ENCODE measurements at regions not wholly inside any gene's neighbourhood (a gene's known extent, or its start where the extent isn't known, plus 50 kb on each side); places are given as distances from the start of the nearest gene placed in this dataset.

DNA sequence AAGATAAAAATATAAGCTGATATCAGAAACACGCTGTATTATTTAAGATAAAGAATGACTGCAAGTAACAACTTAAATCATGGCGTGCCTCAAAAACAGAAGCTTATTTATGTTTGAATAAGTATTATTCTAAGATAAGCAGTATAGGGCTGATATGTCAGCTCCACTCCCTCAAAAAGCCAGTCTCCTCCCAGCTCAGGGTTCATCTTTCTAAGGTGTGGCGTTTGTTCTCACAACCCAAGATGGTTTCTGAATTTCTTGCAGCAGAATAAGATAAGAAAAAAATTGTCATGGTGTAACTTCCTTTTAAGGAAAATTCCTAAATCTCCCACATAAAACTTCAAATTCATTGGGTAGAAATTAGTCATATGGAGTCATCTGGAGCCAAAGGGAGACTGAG lies 166.1 kb upstream of the POU1F1 start:
- no TSS peak for BruUV-seq (replicated peaks)
- no peak for TF ChIP-seq CTCF (IDR thresholded peaks at IDR 0.05; ENCODE audit: insufficient read depth in 1 of 2, low read depth in 1 of 2, low read length in 1 of 2, severe bottlenecking in 1 of 2, unreplicated experiment in 1 of 2)
- POLR2A ChIA-PET, result no interaction called here
- H3K27me3 Mint-ChIP-seq (ENCODE audit: insufficient read depth, unreplicated experiment), result no peaks in the 10 kb centered on the region
- Histone ChIP-seq H3K4me3 (ENCODE audit: low read depth, low read length) (no peak overlapping the region), H3K27me3 (replicated peaks; ENCODE audit: control insufficient read depth, insufficient read depth, low read length) (no peaks in the 10 kb centered on the region), H3K4me1 (peaks cover 8% of the 10 kb centered on the region), H3K9me3 (0 out of 2 replicates have a peak, but pooled peaks cover 6% of the 10 kb centered on the region), H3K36me3 (ENCODE audit: control insufficient read depth, insufficient read depth, low read length) (no peaks in the 10 kb centered on the region)
- no peaks in the 10 kb centered on the region for H3K4me1 Mint-ChIP-seq (ENCODE audit: low read depth, unreplicated experiment)
- no peak for DNase-seq
- H3K9me3 Mint-ChIP-seq (ENCODE audit: unreplicated experiment), result peaks cover 10% of the 10 kb centered on the region
- H3K36me3 Mint-ChIP-seq (ENCODE audit: insufficient read depth, unreplicated experiment), result no peaks in the 10 kb centered on the region
- CTCF ChIA-PET, result no interaction called here
- H3K4me3 Mint-ChIP-seq (ENCODE audit: unreplicated experiment), result no peak overlapping the region
- H3K27ac Mint-ChIP-seq (ENCODE audit: unreplicated experiment), result no peak overlapping the region
- intact Hi-C loops (cut with micrococcal nuclease; ENCODE audit: unreplicated experiment), result no loop called here

DNA sequence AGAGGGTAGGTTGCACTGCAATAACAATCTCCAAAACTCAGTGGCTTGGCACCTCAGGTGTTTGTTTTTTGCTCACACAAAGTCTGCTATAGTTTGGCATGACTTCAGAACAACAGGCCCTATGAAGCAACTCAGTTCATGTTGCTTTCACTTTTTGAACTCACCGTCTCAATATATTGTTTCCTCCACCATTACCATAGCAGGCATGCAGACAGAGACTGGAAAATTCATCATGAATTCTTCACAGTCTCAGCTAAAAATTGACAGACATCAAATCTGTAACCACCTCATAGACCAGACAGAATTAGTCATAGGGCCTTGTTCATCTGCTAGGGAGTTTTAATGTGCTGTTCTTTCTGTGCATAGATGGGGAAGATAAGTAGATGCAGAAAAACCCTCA lies 161.4 kb upstream of the POU1F1 start:
- no peak overlapping the region for H3K27ac Mint-ChIP-seq (ENCODE audit: unreplicated experiment)
- no peak for TF ChIP-seq CTCF (IDR thresholded peaks at IDR 0.05; ENCODE audit: insufficient read depth in 1 of 2, low read depth in 1 of 2, low read length in 1 of 2, severe bottlenecking in 1 of 2, unreplicated experiment in 1 of 2)
- Histone ChIP-seq H3K9me3 (no peaks in the 10 kb centered on the region), H3K4me3 (ENCODE audit: low read depth, low read length) (no peak overlapping the region), H3K27me3 (replicated peaks; ENCODE audit: control insufficient read depth, insufficient read depth, low read length) (no peaks in the 10 kb centered on the region), H3K36me3 (ENCODE audit: control insufficient read depth, insufficient read depth, low read length) (no peaks in the 10 kb centered on the region), H3K4me1 (peaks cover 7% of the 10 kb centered on the region; the same call in 1 of the 2 replicates)
- H3K27me3 Mint-ChIP-seq (ENCODE audit: insufficient read depth, unreplicated experiment), result no peaks in the 10 kb centered on the region
- BruUV-seq (replicated peaks), result no TSS peak
- H3K4me3 Mint-ChIP-seq (ENCODE audit: unreplicated experiment), result no peak overlapping the region
- H3K4me1 Mint-ChIP-seq (ENCODE audit: low read depth, unreplicated experiment), result peaks cover 6% of the 10 kb centered on the region
- no peaks in the 10 kb centered on the region for H3K36me3 Mint-ChIP-seq (ENCODE audit: insufficient read depth, unreplicated experiment)
- intact Hi-C loops (cut with micrococcal nuclease; ENCODE audit: unreplicated experiment), result loop anchor here (10.0 kb wide), 1 partner anchor 143 kb away; no protein-coding TSS in a partner anchor
- ChIA-PET CTCF (interaction anchor here (0.7 kb wide), 1 partner anchor 165 kb away, joined by 3 read pairs; no protein-coding TSS in a partner anchor), POLR2A (no interaction called here)
- no peak for DNase-seq
- H3K9me3 Mint-ChIP-seq (ENCODE audit: unreplicated experiment), result no peaks in the 10 kb centered on the region

DNA sequence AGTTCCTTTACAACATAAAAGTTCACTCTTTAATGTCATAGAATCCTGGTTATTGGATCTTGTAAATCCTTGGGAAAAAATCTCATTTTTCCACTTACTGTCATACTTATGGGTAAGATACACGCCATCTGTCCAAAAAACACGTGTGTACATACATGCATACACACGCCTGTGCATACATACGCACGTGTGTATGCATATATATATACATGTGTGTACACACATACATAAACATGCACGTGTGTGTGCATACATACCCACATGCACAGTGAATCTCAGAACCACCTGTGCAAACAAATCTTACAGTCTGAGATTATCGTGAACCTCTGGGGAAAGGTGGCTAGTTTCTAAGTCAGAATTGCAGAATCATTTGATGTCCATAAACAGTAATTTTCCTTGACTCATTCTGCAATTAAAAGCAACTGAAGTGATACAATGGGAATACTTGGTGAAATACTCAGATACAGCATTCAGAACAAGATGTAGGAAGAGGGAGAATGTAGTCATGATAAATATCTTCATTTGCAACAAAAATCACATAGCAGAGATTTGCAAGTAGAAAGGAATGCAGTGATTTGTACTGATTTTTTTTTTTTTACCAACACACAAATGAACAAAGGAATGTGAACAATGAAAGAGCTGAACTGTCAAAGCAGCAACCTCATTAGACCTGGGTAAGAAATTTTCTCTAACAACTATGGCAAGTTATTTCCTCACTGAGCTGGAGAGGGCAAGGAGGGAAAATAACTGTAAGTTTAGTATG lies 160.6 kb upstream of the POU1F1 start:
- Mint-ChIP-seq H3K27ac (ENCODE audit: unreplicated experiment) (no peak overlapping the region), H3K27me3 (ENCODE audit: insufficient read depth, unreplicated experiment) (no peaks in the 10 kb centered on the region), H3K9me3 (ENCODE audit: unreplicated experiment) (no peaks in the 10 kb centered on the region), H3K36me3 (ENCODE audit: insufficient read depth, unreplicated experiment) (no peaks in the 10 kb centered on the region), H3K4me1 (ENCODE audit: low read depth, unreplicated experiment) (peaks cover 6% of the 10 kb centered on the region), H3K4me3 (ENCODE audit: unreplicated experiment) (no peak overlapping the region)
- no peak for DNase-seq
- Histone ChIP-seq H3K27me3 (replicated peaks; ENCODE audit: control insufficient read depth, insufficient read depth, low read length) (no peaks in the 10 kb centered on the region), H3K4me1 (peaks cover 7% of the 10 kb centered on the region; the same call in 1 of the 2 replicates), H3K36me3 (ENCODE audit: control insufficient read depth, insufficient read depth, low read length) (no peaks in the 10 kb centered on the region), H3K4me3 (ENCODE audit: low read depth, low read length) (no peak overlapping the region), H3K9me3 (no peaks in the 10 kb centered on the region)
- no TSS peak for BruUV-seq (replicated peaks)
- ChIA-PET POLR2A (no interaction called here), CTCF (interaction anchor here (0.7 kb wide), 1 partner anchor 164 kb away, joined by 3 read pairs; no protein-coding TSS in a partner anchor)
- intact Hi-C loops (cut with micrococcal nuclease; ENCODE audit: unreplicated experiment), result loop anchor here (10.0 kb wide), 1 partner anchor 142 kb away; no protein-coding TSS in a partner anchor
- no peak for TF ChIP-seq CTCF (IDR thresholded peaks at IDR 0.05; ENCODE audit: insufficient read depth in 1 of 2, low read depth in 1 of 2, low read length in 1 of 2, severe bottlenecking in 1 of 2, unreplicated experiment in 1 of 2)

Data from Caco-2 (cell line).